ENCODE measurements at regions not wholly inside any gene's neighbourhood (a gene's known extent, or its start where the extent isn't known, plus 50 kb on each side); places are given as distances from the start of the nearest gene placed in this dataset.

DNA sequence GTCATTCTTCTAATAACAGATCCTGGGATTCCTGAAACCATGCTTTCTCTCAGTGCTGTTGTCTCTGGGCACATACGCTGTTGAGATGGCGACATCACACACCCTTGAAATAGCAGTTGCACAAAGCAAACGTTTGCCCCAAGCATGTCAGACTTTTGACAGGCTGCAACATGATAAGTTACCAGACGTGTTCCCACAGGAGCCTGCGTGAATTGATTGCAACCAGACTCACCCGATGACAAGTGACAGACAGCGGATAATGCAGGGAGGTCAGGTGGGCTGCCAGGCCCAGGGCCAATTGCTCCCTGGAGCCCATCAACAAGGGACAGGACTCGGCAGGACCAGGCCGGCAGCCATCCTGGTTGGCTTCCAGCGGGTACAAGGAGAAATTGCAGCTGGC lies 310.9 kb downstream of the SIPA1L2 start:
- TF ChIP-seq TAF1 (IDR thresholded peaks at IDR 0.05; ENCODE audit: low read depth): no peak
- no peak for TF ChIP-seq ZBTB7A (IDR thresholded peaks at IDR 0.05; ENCODE audit: low read depth)
- no peak for TF ChIP-seq YY1 (IDR thresholded peaks at IDR 0.05; ENCODE audit: low read depth)
